OCI-LY1 (cell line): ENCODE measurements at regions not wholly inside any gene's neighbourhood (a gene's known extent, or its start where the extent isn't known, plus 50 kb on each side); places are given as distances from the start of the nearest gene placed in this dataset.

Source experiments
- H2AFZ ChIP-seq: fragments of 200-600 bp; sonication (generic), shearing (Covaris generic); 2 replicates; pipeline ENCODE4 v1.6.0; 2014; ENCODE audit warnings: antibody characterized with exemption, mild to moderate bottlenecking, low read length
- H3F3A ChIP-seq: fragments of 200-600 bp; sonication (generic), shearing (Covaris generic); 2 replicates; pipeline ENCODE4 v1.6.0; 2014; ENCODE audit warnings: mild to moderate bottlenecking, antibody characterized with exemption, low read length, moderate library complexity; ENCODE audit not compliant: insufficient read depth
- H3K27ac ChIP-seq: fragments of 200-600 bp; sonication (generic); 2 replicates; pipeline ENCODE4 v1.5.1; 2014; ENCODE audit warnings: low read length, mixed run types, mild to moderate bottlenecking, low read depth; ENCODE audit not compliant: poor library complexity, severe bottlenecking
- H3K27me3 ChIP-seq: fragments of 200-600 bp; sonication (generic); 2 replicates; pipeline ENCODE4 v1.6.0; 2014; ENCODE audit warnings: antibody characterized with exemption, mild to moderate bottlenecking, low read length, moderate library complexity; ENCODE audit not compliant: insufficient read depth
- H3K36me3 ChIP-seq: fragments of 200-600 bp; sonication (generic); 2 replicates; pipeline ENCODE4 v1.6.1; 2014; ENCODE audit warnings: mild to moderate bottlenecking, antibody characterized with exemption, low read length, moderate library complexity, mixed read lengths; ENCODE audit not compliant: insufficient read depth
- H3K4me1 ChIP-seq: fragments of 200-600 bp; sonication (generic); 2 replicates; pipeline ENCODE4 v1.5.1; 2014; ENCODE audit warnings: mild to moderate bottlenecking, low read length, moderate library complexity; ENCODE audit not compliant: insufficient read depth, severe bottlenecking
- H3K4me2 ChIP-seq: fragments of 200-600 bp; sonication (generic), shearing (Covaris generic); 2 replicates; pipeline ENCODE4 v1.6.1; 2014; ENCODE audit warnings: low read length
- H3K4me3 ChIP-seq: fragments of 200-600 bp; sonication (generic); 2 replicates; pipeline ENCODE4 v1.5.1; 2014; ENCODE audit warnings: low read length, low read depth, mild to moderate bottlenecking, mixed read lengths; ENCODE audit not compliant: poor library complexity, severe bottlenecking
- H3K79me2 ChIP-seq: fragments of 200-600 bp; shearing (Covaris generic); 2 replicates; pipeline ENCODE4 v1.6.1; 2016; ENCODE audit warnings: mixed run types, low read length, mixed read lengths; ENCODE audit not compliant: insufficient read depth
- H3K9ac ChIP-seq: fragments of 200-600 bp; sonication (generic), shearing (Covaris generic); 2 replicates; pipeline ENCODE4 v1.6.1; 2014; ENCODE audit warnings: mild to moderate bottlenecking, low read length, mixed read lengths
- H3K9me2 ChIP-seq: fragments of 200-600 bp; sonication (generic), shearing (Covaris generic); 2 replicates; pipeline ENCODE4 v1.6.1; 2014; ENCODE audit warnings: low read depth, mild to moderate bottlenecking, low read length, mixed read lengths
- H3K9me3 ChIP-seq: fragments of 200-600 bp; shearing (Covaris generic); 2 replicates; pipeline ENCODE4 v1.6.1; 2014; ENCODE audit warnings: low read length, mixed read lengths
- H4K20me1 ChIP-seq: fragments of 200-600 bp; sonication (generic), shearing (Covaris generic); 2 replicates; pipeline ENCODE4 v1.6.0; 2016; ENCODE audit warnings: mild to moderate bottlenecking, low read length; ENCODE audit not compliant: insufficient read depth
- CTCF ChIP-seq: fragments of 200-600 bp; sonication (generic), shearing (Covaris generic); IDR thresholded peaks from 2 replicates; pipeline ENCODE4 v1.5.1; 2017; ENCODE audit warnings: mild to moderate bottlenecking, antibody characterized with exemption, low read length, moderate library complexity, mixed read lengths
- EZH2 ChIP-seq: fragments of 200-600 bp; sonication (generic), shearing (Covaris generic); IDR thresholded peaks from 2 replicates; pipeline ENCODE4 v1.8.0; 2017; ENCODE audit warnings: borderline replicate concordance, mixed run types, mild to moderate bottlenecking, antibody characterized with exemption, low read length, moderate library complexity, mixed read lengths

GRCh38 chr2:153079315-153079714 is 360.9 kb downstream of the ARL6IP6 start:
- no peaks in the 10 kb centered on the region for H3K9me2 ChIP-seq
- H3K79me2 ChIP-seq = no peaks in the 10 kb centered on the region
- no peaks in the 10 kb centered on the region for H3K36me3 ChIP-seq

GRCh38 chr2:153077311-153077710 is 358.9 kb downstream of the ARL6IP6 start:
- TF ChIP-seq EZH2 (no peak), CTCF (no peak)
- H2AFZ ChIP-seq = no peak overlapping the region
- no peaks in the 10 kb centered on the region for H4K20me1 ChIP-seq
- no peaks in the 10 kb centered on the region for H3K79me2 ChIP-seq
- no peak overlapping the region for H3K9ac ChIP-seq
- no peaks in the 10 kb centered on the region for H3K27me3 ChIP-seq
- no peaks in the 10 kb centered on the region for H3K9me2 ChIP-seq
- H3K9me3 ChIP-seq = no peaks in the 10 kb centered on the region
- H3K4me3 ChIP-seq = no peak overlapping the region
- H3K4me2 ChIP-seq = no peak overlapping the region
- H3K36me3 ChIP-seq = no peaks in the 10 kb centered on the region
- no peaks in the 10 kb centered on the region for H3F3A ChIP-seq
- H3K27ac ChIP-seq = no peak overlapping the region
- H3K4me1 ChIP-seq = no peaks in the 10 kb centered on the region

More at GRCh38 chr2:153079315-153079714, 360.9 kb downstream of the ARL6IP6 start:
- H3K9me3 ChIP-seq = no peaks in the 10 kb centered on the region
- TF ChIP-seq CTCF (no peak), EZH2 (no peak)
- no peak overlapping the region for H3K27ac ChIP-seq
- H2AFZ ChIP-seq = no peak overlapping the region
- no peaks in the 10 kb centered on the region for H3F3A ChIP-seq
- no peaks in the 10 kb centered on the region for H3K4me1 ChIP-seq
- no peak overlapping the region for H3K9ac ChIP-seq
- H4K20me1 ChIP-seq = no peaks in the 10 kb centered on the region
- H3K4me2 ChIP-seq = no peak overlapping the region
- H3K27me3 ChIP-seq = no peaks in the 10 kb centered on the region
- no peak overlapping the region for H3K4me3 ChIP-seq

DNA sequence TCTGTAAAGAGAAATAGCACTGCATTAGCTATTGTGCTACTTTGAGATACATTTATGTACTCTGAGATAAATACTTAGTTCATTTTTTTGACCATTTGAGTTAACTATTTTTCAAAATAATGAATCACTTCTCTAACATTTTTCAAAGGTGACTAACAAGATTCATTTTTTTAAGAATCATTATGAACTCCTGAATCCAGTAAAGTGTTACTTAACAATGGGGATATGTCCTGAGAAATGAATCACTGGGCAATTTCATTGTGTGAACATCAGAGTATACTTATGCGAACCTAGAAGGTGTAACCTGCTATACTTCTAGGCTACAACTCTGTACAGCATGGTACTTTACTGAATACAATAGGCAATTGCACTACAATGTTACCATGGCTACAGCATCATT is 355.8 kb downstream of the ARL6IP6 start:
- no peaks in the 10 kb centered on the region for H3K4me1 ChIP-seq
- H2AFZ ChIP-seq = no peak overlapping the region
- H3K9ac ChIP-seq = no peak overlapping the region
- no peaks in the 10 kb centered on the region for H3K27me3 ChIP-seq
- H3K36me3 ChIP-seq = no peaks in the 10 kb centered on the region
- no peak overlapping the region for H3K4me3 ChIP-seq
- no peaks in the 10 kb centered on the region for H3F3A ChIP-seq
- H3K9me3 ChIP-seq = no peaks in the 10 kb centered on the region
- TF ChIP-seq EZH2 (no peak), CTCF (no peak)
- no peaks in the 10 kb centered on the region for H3K9me2 ChIP-seq
- no peak overlapping the region for H3K27ac ChIP-seq
- no peaks in the 10 kb centered on the region for H4K20me1 ChIP-seq
- no peak overlapping the region for H3K4me2 ChIP-seq
- H3K79me2 ChIP-seq = no peaks in the 10 kb centered on the region
